ENCODE measurements at regions not wholly inside any gene's neighbourhood (a gene's known extent, or its start where the extent isn't known, plus 50 kb on each side); places are given as distances from the start of the nearest gene placed in this dataset.

DNA sequence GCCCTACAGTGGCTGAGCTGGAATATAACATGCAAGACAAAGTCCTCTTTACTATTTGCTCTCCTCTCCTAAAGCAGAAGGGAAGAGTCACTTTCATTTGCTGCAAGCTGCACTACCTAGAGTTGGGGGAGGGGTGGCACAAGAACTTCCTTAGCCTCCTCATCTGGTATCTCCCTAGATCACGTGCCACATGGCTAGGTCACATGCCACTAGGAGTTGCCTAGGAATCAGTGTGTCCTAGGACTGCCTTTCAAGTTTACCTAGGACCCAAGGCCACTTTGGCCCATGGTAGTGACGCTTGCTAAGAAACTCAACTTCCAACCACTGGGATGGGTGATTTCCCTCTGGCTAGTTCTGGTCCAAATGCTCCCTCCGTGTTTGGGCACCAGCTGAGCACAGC is 625.2 kb downstream of the DIAPH3 start:
- ChIA-PET POLR2A (ENCODE audit: unreplicated experiment) (no interaction called here), CTCF (no interaction called here)
- Histone ChIP-seq H3K4me1 (replicated peaks; ENCODE audit: insufficient read depth) (peaks cover 6% of the 10 kb centered on the region; the same call in 1 of the 2 replicates), H3K27me3 (ENCODE audit: insufficient read depth, low read depth) (no peaks in the 10 kb centered on the region), H3K4me3 (no peak overlapping the region), H3K36me3 (ENCODE audit: low read depth) (no peaks in the 10 kb centered on the region), H3K27ac (no peak overlapping the region), H4K20me1 (ENCODE audit: insufficient read depth) (no peaks in the 10 kb centered on the region), H3K4me2 (no peak overlapping the region), H3K9me3 (ENCODE audit: insufficient read depth, low read depth) (no peaks in the 10 kb centered on the region), H2AFZ (no peak overlapping the region), H3F3A (ENCODE audit: insufficient read depth, low read depth) (no peaks in the 10 kb centered on the region), H3K9me2 (ENCODE audit: insufficient read depth) (no peaks in the 10 kb centered on the region), H3K79me2 (ENCODE audit: low read depth) (no peaks in the 10 kb centered on the region)
- no peak for DNase-seq
- intact Hi-C loops (cut with micrococcal nuclease; ENCODE audit: unreplicated experiment) = no loop called here
- BruUV-seq (replicated peaks) = no TSS peak
- TF ChIP-seq, protein P1, sequence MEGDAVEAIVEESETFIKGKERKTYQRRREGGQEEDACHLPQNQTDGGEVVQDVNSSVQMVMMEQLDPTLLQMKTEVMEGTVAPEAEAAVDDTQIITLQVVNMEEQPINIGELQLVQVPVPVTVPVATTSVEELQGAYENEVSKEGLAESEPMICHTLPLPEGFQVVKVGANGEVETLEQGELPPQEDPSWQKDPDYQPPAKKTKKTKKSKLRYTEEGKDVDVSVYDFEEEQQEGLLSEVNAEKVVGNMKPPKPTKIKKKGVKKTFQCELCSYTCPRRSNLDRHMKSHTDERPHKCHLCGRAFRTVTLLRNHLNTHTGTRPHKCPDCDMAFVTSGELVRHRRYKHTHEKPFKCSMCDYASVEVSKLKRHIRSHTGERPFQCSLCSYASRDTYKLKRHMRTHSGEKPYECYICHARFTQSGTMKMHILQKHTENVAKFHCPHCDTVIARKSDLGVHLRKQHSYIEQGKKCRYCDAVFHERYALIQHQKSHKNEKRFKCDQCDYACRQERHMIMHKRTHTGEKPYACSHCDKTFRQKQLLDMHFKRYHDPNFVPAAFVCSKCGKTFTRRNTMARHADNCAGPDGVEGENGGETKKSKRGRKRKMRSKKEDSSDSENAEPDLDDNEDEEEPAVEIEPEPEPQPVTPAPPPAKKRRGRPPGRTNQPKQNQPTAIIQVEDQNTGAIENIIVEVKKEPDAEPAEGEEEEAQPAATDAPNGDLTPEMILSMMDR (conservative IDR thresholded peaks at IDR 0.05) = no peak
- TF ChIP-seq EZH2 (IDR thresholded peaks at IDR 0.05; ENCODE audit: low read depth) = no peak

DNA sequence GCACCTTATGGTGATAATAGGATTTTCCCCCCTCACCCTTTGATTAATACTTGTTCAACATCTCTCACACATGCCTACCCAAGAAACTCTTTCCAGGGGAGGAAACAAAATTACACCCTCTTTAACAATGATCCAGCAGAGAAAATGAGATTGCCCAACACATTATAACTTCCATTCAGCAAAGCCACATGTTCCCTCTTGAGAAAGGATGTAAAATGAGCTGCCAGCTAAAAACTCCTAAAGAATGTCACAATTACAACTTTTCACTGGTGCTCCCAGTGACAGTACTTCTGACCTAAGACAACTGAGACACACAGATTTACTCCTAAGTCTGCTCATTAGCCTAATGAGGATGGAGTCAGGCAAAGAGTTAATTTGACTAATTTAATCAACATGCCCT is 621.4 kb downstream of the DIAPH3 start:
- Histone ChIP-seq H2AFZ (no peak overlapping the region), H3F3A (ENCODE audit: insufficient read depth, low read depth) (no peaks in the 10 kb centered on the region), H3K27me3 (ENCODE audit: insufficient read depth, low read depth) (no peaks in the 10 kb centered on the region), H3K4me3 (no peak overlapping the region), H3K36me3 (ENCODE audit: low read depth) (no peaks in the 10 kb centered on the region), H4K20me1 (ENCODE audit: insufficient read depth) (no peaks in the 10 kb centered on the region; the same call in 1 of the 2 replicates), H3K4me1 (replicated peaks; ENCODE audit: insufficient read depth) (no peaks in the 10 kb centered on the region), H3K4me2 (no peak overlapping the region), H3K27ac (no peak overlapping the region), H3K9me2 (ENCODE audit: insufficient read depth) (no peaks in the 10 kb centered on the region), H3K9me3 (ENCODE audit: insufficient read depth, low read depth) (no peaks in the 10 kb centered on the region), H3K79me2 (ENCODE audit: low read depth) (no peaks in the 10 kb centered on the region)
- no TSS peak for BruUV-seq (replicated peaks)
- ChIA-PET CTCF (no interaction called here), POLR2A (ENCODE audit: unreplicated experiment) (no interaction called here)
- DNase-seq = no peak
- intact Hi-C loops (cut with micrococcal nuclease; ENCODE audit: unreplicated experiment) = no loop called here
- TF ChIP-seq EZH2 (IDR thresholded peaks at IDR 0.05; ENCODE audit: low read depth) = no peak
- TF ChIP-seq, protein P1 (conservative IDR thresholded peaks at IDR 0.05) = no peak

DNA sequence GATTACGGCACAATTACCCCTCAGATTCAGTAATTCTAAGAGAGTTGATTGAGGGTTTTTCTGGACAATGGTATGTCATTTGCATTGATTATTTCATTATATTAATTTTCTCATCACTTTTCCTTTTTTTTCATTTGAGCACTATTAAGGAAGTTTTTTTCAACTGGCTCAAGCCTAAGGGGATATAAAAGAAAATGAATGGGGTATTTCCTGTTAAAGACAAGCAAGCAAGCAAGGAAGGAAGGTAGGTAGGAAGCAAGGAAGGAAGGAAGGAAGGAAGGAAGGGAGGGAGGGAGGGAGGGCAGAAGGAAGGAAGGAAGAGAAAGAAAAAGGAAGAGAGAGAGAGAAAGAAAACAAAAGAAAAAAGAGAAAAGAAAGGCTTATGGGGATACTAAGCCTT is 620.3 kb downstream of the DIAPH3 start:
- no peak for DNase-seq
- intact Hi-C loops (cut with micrococcal nuclease; ENCODE audit: unreplicated experiment) = no loop called here
- Histone ChIP-seq H2AFZ (no peak overlapping the region), H3K4me2 (no peak overlapping the region), H3K27me3 (ENCODE audit: insufficient read depth, low read depth) (no peaks in the 10 kb centered on the region), H3K9me3 (ENCODE audit: insufficient read depth, low read depth) (no peaks in the 10 kb centered on the region), H3F3A (ENCODE audit: insufficient read depth, low read depth) (no peaks in the 10 kb centered on the region), H3K79me2 (ENCODE audit: low read depth) (no peaks in the 10 kb centered on the region), H3K4me3 (no peak overlapping the region), H3K27ac (no peak overlapping the region), H3K4me1 (replicated peaks; ENCODE audit: insufficient read depth) (no peaks in the 10 kb centered on the region), H3K9me2 (ENCODE audit: insufficient read depth) (no peaks in the 10 kb centered on the region), H4K20me1 (ENCODE audit: insufficient read depth) (no peaks in the 10 kb centered on the region; the same call in 1 of the 2 replicates), H3K36me3 (ENCODE audit: low read depth) (no peaks in the 10 kb centered on the region)
- TF ChIP-seq EZH2 (IDR thresholded peaks at IDR 0.05; ENCODE audit: low read depth) = no peak
- TF ChIP-seq, protein P1 (conservative IDR thresholded peaks at IDR 0.05) = no peak
- POLR2A ChIA-PET (ENCODE audit: unreplicated experiment) = no interaction called here
- no TSS peak for BruUV-seq (replicated peaks)
- CTCF ChIA-PET = no interaction called here
